Urinary bladder (tissue), 3 donors: ENCODE measurements at regions not wholly inside any gene's neighbourhood (a gene's known extent, or its start where the extent isn't known, plus 50 kb on each side); places are given as distances from the start of the nearest gene placed in this dataset.
"Not testable (repeated sequence)": the region's sequence is repeated elsewhere in the genome, so short reads cannot be mapped to it uniquely, and the experiment has no call there.

ENCODE experiments used
- DNase-seq: peaks from one replicate; pipeline ENCODE4 v3.0.0-alpha.2; 2015; ENCODE audit errors: extremely low spot score
- H3K27ac ChIP-seq: one replicate; pipeline ENCODE4 v1.5.1; 2013; ENCODE audit warnings: low read depth, mild to moderate bottlenecking, moderate library complexity
- H3K36me3 ChIP-seq: one replicate; pipeline ENCODE4 v1.6.1; 2013; ENCODE audit warnings: mild to moderate bottlenecking, moderate library complexity; ENCODE audit not compliant: insufficient read depth
- H3K4me1 ChIP-seq: one replicate; pipeline ENCODE4 v1.6.1; 2013; ENCODE audit warnings: mild to moderate bottlenecking, moderate library complexity; ENCODE audit not compliant: insufficient read depth
- H3K4me3 ChIP-seq: one replicate; pipeline ENCODE4 v1.5.1; 2013; ENCODE audit warnings: low read depth, low read length
- WGBS: extraction: QIAGEN DNeasy Blood & Tissue Kit; methylation state at CpG from one replicate; pipeline ENCODE4 v1.1.7; 2013; 5-methylcytosine and 5-hydroxymethylcytosine counted together
- donor health status: healthy with polysubstance abuse.
- donor health status: healthy.

GRCh38 chr4:85210353-85210752 is 243.9 kb upstream of the WDFY3 start:
- H3K36me3 ChIP-seq, result no peaks in the 10 kb centered on the region
- WGBS, result 52% methylated on average over 3 of the region's 3 CpGs
- H3K4me1 ChIP-seq, result no peaks in the 10 kb centered on the region
- no peak overlapping the region for H3K4me3 ChIP-seq
- no peak overlapping the region for H3K27ac ChIP-seq
- no peak for DNase-seq

DNA sequence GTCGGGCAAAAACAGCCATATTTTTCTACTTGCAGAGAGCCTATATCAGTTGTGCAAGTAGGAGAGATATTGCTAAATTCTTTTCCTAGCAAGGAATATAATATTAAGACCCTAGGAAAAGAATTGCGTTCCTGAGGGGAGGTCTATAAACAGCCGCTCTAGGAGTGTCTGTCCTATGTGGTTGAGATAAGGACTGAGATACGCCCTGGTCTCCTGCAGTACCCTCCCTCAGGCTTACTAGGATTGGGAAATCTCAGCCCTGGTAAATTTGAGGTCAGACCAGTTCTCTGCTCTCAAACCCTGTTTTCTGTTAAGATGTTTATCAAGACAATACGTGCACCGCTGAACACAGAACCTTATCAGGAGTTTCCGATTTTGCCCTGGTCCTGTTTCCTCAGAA is 250.1 kb upstream of the WDFY3 start:
- 83% methylated on average over 7 of the region's 7 CpGs for WGBS
- H3K4me1 ChIP-seq, H3K4me3 ChIP-seq, H3K36me3 ChIP-seq, H3K27ac ChIP-seq, DNase-seq: not testable (repeated sequence)

DNA sequence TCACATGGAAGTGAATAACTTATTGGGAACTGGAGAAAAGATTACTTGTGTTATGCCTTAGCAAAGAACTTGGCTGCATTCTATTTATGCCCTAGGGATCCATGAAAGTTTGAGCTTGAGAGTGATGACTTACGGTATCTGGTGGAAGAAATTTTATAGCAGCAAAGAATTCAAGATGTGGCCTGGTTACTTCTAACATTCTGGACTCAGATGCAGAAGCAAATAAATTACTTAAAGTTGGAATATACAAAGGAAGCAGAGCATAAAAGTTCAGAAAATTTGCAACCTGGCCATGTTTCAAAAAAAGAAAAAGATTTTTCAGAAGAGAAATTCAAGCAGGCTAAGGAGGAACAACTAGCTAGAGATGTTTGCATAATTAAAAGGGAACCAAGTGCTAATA is 252.3 kb upstream of the WDFY3 start:
- H3K27ac ChIP-seq, result no peak overlapping the region
- no peaks in the 10 kb centered on the region for H3K36me3 ChIP-seq
- no peaks in the 10 kb centered on the region for H3K4me1 ChIP-seq
- DNase-seq, result no peak
- no peak overlapping the region for H3K4me3 ChIP-seq
- 76% methylated on average over 1 of the region's 1 CpG for WGBS

DNA sequence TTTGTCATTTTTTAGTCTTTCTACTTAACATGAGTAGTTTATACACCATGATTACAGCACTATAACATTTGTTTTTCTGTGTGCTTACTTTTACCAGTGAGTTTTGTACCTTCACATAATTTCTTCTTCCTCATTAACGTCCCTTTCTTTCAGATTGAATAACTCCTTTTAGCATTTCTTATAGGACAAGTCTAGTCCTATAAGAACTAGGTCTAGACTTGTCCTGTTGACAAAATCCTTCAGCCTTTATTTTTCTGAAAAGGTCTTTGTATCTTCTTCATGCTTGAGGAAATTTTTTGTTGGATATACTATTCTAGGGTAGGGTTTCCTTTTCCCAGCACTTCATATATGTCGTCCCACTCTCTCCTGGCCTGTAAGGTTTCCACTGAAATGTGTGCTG is 253.3 kb upstream of the ARHGAP24 start:
- H3K27ac ChIP-seq, result no peak overlapping the region
- no peaks in the 10 kb centered on the region for H3K36me3 ChIP-seq
- no peaks in the 10 kb centered on the region for H3K4me1 ChIP-seq
- H3K4me3 ChIP-seq, result no peak overlapping the region
- WGBS, result 61% methylated on average over 2 of the region's 2 CpGs
- no peak for DNase-seq

GRCh38 chr4:85222561-85222960 is 252.4 kb upstream of the ARHGAP24 start:
- DNase-seq, result no peak
- no peaks in the 10 kb centered on the region for H3K36me3 ChIP-seq
- no peak overlapping the region for H3K27ac ChIP-seq
- no peak overlapping the region for H3K4me3 ChIP-seq
- no peaks in the 10 kb centered on the region for H3K4me1 ChIP-seq
- WGBS, result 52% methylated on average over 4 of the region's 4 CpGs

DNA sequence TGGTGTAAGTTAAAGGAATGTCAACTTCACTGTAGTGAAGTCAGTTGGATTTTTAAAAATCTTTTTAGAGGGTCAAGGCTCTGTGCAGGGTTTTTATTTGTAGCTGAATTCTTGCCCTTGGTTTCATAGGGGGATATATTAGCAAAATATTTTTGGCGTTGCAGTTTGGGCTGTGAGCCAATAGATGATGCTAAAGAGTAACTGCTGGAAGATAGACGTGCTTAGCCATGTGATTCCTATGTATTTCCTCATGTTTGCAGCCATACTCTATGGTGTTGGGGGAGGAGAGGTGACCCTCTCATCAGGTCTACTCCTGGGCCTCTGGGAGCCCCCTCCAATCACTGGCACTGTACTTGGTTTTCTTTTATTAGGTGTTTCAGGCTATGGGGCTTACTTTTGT is 246.7 kb upstream of the ARHGAP24 start:
- Histone ChIP-seq H3K27ac (no peak overlapping the region), H3K4me1 (no peaks in the 10 kb centered on the region), H3K36me3 (no peaks in the 10 kb centered on the region), H3K4me3 (no peak overlapping the region)
- no peak for DNase-seq
- 68% methylated on average over 2 of the region's 2 CpGs for WGBS

DNA sequence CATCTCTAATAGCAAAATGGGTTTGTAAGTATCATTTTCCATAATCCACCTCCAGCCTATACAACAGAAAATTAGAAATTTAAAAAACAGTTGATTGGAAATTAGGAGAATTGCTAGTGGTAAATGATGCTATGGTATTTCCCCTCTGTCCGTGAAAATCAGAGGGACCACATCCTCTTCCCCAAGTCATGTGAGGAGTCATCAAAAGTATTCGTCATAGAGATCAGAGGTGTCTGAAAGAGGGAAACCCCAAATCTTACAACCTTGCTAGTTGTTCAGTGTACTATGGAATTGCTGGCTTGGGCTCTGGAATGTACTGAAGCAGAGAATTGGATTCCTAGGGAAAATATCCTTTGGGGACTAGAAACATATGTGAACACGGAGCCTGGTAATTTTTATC is 241.4 kb upstream of the ARHGAP24 start:
- no peak for DNase-seq
- Histone ChIP-seq H3K4me3 (no peak overlapping the region), H3K27ac (no peak overlapping the region), H3K36me3 (no peaks in the 10 kb centered on the region), H3K4me1 (no peaks in the 10 kb centered on the region)
- WGBS, result 83% methylated on average over 3 of the region's 3 CpGs

DNA sequence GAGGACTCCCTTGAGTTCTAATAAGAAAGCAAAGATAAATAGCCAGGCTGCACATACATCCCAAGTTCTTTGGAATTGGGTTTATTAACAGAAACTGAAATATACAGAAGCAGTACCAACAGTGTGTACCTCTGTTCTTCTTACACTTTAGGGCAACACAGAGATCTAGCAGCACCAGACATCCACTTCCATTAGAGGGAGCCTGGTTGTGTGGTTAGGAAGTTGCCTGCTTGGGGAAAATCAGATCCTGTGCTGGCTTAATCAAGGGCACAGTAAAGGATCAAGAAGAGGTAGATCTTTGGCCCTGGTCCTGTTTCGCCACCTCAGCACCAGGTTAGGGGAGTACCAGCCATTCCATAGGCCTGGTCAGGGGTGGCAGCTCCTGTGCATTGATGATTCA is 231.1 kb upstream of the ARHGAP24 start:
- DNase-seq, result no peak
- Histone ChIP-seq H3K4me1 (no peaks in the 10 kb centered on the region), H3K27ac (no peak overlapping the region), H3K36me3 (no peaks in the 10 kb centered on the region), H3K4me3 (no peak overlapping the region)
- WGBS, result 95% methylated on average over 1 of the region's 1 CpG

- 94% methylated on average over 1 of the region's 1 CpG for WGBS
- Histone ChIP-seq H3K36me3 (no peaks in the 10 kb centered on the region), H3K4me3 (no peak overlapping the region), H3K4me1 (no peaks in the 10 kb centered on the region), H3K27ac (no peak overlapping the region)
- DNase-seq, result no peak
These were observed 230.3 kb upstream of the ARHGAP24 start for GRCh38 chr4:85244638-85245037.

GRCh38 chr4:85246055-85246454 is 228.9 kb upstream of the ARHGAP24 start:
- Histone ChIP-seq H3K36me3 (no peaks in the 10 kb centered on the region), H3K4me3 (no peak overlapping the region), H3K27ac (no peak overlapping the region), H3K4me1 (no peaks in the 10 kb centered on the region)
- 95% methylated on average over 21 of the region's 21 CpGs for WGBS
- no peak for DNase-seq

DNA sequence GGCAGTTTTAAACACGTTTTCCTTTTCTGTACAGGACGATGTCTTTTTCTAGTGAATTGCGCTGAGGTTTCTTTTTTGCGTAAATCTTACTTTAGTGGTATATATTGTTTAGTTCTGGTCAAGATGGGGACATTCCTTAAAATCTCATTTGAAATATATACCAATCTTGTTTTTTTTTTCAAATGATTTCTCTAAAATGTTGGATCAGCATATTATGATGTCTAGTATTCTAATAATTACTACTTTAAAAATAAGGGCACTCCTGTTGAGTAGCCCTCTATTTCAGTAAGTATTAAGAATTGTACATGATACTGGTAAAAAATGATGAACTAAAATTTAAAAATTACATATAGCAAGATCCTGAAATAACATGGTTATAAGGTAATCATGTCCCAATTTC is 224.1 kb upstream of the ARHGAP24 start:
- WGBS, result 66% methylated on average over 4 of the region's 4 CpGs
- DNase-seq, result no peak
- H3K4me1 ChIP-seq, result no peaks in the 10 kb centered on the region
- H3K4me3 ChIP-seq, result no peak overlapping the region
- H3K27ac ChIP-seq, result no peak overlapping the region
- H3K36me3 ChIP-seq, result no peaks in the 10 kb centered on the region

GRCh38 chr4:85257817-85258370 is 217.1 kb upstream of the ARHGAP24 start:
- H3K4me1 ChIP-seq, result no peaks in the 10 kb centered on the region
- no peaks in the 10 kb centered on the region for H3K36me3 ChIP-seq
- H3K4me3 ChIP-seq, result no peak overlapping the region
- H3K27ac ChIP-seq, result no peak overlapping the region
- DNase-seq, result no peak
- 44% methylated on average over 1 of the region's 1 CpG for WGBS

DNA sequence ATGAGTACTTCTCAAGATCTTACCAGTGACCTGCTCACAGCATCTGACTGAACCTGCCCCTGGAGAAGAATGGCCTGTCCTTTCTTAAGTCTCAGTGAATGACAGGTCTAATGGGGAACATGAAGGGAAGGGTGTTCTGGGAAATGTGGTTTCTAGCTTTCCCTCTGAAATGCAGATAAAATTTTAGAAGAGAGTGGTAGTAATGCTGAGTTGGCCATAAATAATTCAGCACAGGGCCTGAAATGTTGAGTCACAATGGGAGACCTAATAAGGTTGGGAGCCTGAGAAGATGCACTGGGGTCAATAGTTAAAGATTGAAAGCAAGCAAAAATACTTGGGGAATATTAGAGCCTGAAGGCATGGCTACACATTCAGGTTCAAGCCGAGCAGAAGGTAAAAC is 214.9 kb upstream of the ARHGAP24 start:
- Histone ChIP-seq H3K27ac (no peak overlapping the region), H3K4me3 (no peak overlapping the region), H3K4me1 (no peaks in the 10 kb centered on the region), H3K36me3 (no peaks in the 10 kb centered on the region)
- no peak for DNase-seq
- WGBS, result 91% methylated on average over 1 of the region's 1 CpG

GRCh38 chr4:85265234-85265633 is 209.7 kb upstream of the ARHGAP24 start:
- Histone ChIP-seq H3K27ac (no peak overlapping the region), H3K4me3 (no peak overlapping the region), H3K4me1 (no peaks in the 10 kb centered on the region), H3K36me3 (no peaks in the 10 kb centered on the region)
- WGBS, result 88% methylated on average over 5 of the region's 5 CpGs
- no peak for DNase-seq

DNA sequence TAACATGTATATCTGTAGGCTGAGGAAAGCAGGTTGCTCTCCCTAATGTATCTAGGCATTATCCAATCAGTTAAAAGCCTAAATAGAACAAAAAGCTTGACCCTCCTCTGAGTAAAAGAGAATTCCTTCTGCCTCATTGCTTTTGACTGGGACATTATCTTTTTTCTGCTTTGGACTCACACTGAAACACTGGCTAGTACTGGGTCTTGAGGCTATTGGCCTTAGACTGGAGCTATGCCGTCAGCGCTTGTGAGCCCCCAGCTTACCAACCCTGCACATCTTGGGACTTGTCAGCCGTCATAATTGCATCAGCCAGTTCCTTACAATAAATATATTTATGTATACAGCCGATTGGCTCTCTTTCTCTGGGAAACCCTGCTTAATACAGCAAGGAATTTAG is 206.8 kb upstream of the ARHGAP24 start:
- Histone ChIP-seq H3K27ac (no peak overlapping the region), H3K36me3 (no peaks in the 10 kb centered on the region), H3K4me3 (no peak overlapping the region), H3K4me1 (no peaks in the 10 kb centered on the region)
- no peak for DNase-seq
- whole genome bisulfite sequencing, result 70% methylated on average over 4 of the region's 4 CpGs
